Fibroblast of skin of right quadriceps (primary cell): ENCODE measurements at regions not wholly inside any gene's neighbourhood (a gene's known extent, or its start where the extent isn't known, plus 50 kb on each side); places are given as distances from the start of the nearest gene placed in this dataset.
"Not testable (repeated sequence)": the region's sequence is repeated elsewhere in the genome, so short reads cannot be mapped to it uniquely, and the experiment has no call there.

ENCODE experiments used
- DNase-seq: peaks from one replicate; pipeline ENCODE4 v3.0.0-alpha.2; 2013

DNA sequence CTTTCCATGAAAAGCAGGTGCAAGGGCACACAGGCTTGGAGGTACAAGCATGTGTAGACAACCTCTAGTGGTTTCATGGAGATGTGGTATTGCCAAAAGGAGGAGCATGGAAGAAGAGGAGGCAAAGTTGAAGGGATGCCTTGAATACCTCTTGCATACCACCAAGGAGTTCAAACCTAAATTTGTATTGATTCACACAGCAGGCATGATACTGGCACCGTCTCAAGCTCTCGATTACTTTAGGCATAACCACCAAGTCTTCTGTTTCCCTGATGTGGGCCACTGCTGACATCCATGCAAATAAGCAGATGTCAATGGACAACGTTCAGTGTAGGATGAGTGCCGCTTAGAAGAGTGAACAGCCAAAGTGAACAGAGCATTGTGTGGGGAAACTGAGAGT lies 87.1 kb downstream of the SCN11A start:
- DNase-seq: no peak

DNA sequence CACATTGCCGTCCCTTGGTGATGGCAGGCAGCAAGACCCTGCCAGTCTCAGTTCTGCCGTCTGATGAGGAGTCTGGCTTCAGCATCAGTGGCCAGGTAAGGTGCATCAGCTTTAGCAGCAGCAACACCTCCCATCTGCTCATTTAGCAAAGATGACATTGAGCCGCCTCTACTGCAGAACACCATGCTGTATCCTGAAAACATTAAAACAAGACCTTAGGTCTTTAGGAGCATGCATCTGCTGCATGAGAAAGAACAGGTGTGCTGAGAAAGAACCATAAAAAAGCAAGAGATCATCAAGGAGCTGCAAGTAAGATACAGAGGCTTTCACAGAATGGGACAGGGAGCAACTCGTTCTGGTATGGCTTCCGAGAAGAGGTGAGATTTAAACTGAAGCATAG lies 87.5 kb downstream of the SCN11A start:
- no peak for DNase-seq

DNA sequence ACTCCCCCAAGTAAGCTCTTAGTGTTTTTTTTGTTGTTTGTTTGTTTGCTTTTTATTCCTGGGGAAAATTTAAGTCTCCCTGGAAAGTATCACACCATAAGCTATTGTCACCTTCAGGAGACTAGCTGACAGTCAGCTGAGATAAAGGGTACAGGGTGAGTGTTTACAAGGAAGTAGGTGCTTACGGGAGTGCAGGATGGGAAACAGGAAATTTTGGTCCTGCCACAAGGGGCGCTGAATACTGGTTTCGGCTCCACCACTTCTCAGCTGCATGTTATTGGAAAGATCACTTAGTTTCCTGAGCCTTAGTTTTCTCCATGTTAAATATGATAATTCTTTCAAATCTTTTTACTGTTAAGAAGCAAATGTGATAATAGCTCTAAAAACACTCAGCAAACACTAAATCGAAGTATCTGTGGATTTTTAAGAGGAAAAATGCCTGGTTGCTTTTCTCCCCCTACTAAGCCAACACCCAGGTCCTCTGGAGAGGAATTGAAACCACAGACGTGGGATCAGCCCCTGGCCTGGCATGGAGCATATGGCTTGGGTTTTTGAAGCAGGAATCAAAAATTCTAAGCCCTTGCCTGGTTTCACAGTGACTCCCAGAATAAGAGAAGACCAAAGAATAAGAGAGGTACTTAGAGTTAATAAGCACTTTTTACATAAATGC lies 90.7 kb downstream of the SCN11A start:
- peak; percentile 18 for DNase-seq

DNA sequence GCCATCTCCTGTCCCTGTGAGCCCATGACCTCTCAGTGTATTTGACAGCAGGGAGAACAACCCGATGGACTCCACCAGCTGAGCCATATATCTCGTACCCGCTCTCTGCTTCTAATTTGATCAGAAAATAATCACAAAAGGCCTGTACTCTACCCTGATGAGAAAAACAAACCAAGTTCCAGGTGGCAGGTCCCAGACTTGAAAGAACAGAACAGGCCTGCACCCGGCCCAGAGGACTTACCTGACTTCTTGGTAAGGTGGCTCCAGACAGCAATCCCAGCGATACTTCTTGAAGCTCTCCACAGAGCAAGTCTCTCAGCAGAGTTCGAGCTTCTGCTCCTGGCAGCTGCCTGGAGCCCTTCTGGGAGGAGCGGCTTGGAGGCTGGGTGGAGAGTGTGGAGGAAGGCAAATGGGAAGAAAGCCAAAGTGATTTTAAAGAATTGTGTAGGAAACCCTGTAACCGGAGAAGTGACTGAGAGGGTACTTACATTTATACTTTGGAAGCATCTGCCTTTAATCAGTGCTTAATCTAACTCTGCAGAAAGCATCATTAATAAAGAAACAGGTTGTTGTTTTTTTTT lies 91.6 kb downstream of the SCN11A start:
- DNase-seq: peak; percentile 44

DNA sequence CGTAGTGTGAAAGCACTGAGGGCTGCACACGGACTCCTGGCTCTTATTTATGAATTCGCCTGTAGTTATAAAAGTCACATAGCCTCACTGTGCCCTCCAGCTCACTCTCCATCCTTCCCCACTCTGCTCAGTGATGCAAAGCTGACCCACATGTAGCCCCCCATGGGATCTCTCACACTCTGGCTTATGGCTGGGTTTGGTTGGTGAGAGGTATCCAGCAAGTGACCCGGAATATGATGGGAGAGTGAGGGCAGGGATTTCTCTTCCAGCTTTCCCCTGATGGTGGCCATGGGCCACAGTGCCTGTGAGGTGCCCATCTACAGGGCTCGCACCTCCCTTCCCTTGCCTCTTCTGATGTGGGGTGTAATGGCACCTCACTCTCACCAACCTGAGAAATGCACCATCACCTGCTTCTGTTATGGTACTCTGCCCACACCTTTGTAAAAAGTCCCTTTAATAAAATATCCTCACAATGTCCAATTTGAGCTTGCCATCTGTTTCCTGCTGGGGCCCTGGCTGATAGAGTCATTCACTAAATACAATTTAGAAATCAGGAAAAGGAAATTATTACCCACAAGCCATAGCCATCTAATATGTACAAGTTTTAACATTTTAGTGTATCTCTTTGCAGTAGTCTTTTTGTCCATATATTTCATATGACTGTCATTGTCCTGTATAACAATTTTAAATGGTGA lies 93.6 kb downstream of the SCN11A start:
- no peak for DNase-seq

DNA sequence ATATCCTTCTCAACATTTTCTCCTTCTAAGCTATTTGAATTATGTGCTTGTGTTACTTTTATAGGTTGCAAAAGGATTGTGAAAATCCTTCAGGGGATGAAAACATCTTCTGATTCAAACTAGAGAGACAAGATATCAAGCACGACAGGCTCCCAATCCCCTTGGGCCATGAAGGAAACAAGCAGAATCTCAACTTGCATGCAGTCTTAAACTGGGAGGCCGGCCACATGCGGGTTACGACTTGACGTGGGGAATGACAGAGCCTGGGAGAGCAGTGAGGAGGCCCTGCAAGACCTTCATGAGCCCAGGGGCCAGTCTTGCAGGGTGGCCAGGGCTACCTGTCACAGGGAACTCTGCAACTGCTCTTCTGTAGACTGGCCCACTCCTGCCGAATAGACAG lies 94.4 kb downstream of the SCN11A start:
- no peak for DNase-seq

DNA sequence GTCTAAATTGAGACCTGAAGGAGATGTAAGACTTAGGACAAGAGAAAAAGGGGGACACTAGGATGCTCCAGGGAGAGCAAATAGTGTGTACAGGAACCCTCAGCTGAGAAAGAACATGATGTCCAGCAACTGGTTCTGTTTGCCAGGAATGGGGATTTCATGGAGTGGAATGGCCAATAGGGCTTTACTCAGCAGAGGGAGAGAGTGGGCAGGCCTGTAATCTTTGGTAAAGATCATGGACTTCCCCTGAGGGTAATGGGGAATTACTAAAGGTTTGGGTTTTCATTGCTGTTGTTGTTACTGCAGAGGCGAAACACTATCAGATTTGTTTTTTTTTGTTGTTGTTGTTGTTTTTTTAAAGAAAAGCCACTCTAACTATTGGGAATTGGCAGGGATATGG lies 99.0 kb downstream of the SCN11A start:
- DNase-seq: no peak

DNA sequence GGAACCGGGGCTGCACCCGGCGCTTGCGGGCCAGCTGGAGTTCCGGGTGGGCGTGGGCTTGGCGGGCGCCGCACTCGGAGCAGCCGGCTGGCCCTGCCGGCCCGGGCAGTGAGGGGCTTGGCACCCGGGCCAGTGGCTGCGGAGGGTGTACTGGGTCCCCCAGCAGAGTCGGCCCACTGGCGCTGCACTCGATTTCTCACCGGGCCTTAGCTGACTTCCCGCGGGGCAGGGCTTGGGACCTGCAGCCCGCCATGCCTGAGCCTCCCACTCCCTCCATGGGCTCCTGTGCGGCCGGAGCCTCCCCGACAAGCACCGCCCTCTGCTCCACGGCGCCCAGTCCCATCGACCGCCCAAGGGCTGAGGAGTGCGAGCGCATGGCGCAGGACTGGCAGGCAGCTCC lies 100.6 kb downstream of the SCN11A start:
- DNase-seq: not testable (repeated sequence)

DNA sequence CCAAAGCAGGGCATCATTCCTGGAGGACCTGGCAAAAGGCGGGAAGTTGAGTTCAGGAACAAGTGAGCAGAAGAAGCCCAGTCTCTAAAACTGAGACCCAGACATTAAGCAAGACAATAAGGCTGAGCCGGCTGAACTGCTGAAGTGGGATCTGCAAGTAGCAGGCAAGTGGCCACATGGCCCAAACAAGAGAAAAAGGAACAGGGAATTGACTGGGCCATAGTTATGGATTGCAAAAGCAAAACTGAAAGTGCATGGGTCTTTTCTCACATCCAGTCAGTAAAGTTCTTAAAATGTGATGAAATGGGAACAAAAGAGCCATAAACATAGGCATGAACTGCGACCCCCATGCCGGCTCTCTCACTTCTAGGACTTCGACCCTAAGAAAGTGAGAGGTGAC lies 101.2 kb downstream of the SCN11A start:
- no peak for DNase-seq

DNA sequence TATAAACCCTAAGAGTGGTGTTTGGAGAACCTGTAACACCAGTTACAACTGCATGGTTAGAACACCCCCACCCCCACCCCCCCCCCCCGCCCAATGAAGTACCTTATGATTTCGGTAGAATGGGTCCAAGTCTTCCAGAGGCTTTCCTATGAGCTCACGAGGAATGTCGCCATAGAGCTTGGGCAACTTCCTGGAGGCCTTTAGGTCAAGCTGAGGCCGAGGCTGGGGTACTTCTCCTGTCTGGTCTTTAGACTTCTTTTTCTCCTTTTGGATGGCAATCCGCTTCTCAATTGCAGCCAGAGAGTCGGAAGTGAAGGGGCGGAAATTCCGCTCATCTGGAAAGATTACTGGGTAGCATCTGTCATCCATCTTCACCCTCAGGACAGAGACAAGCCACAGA lies 101.8 kb downstream of the SCN11A start:
- no peak for DNase-seq

DNA sequence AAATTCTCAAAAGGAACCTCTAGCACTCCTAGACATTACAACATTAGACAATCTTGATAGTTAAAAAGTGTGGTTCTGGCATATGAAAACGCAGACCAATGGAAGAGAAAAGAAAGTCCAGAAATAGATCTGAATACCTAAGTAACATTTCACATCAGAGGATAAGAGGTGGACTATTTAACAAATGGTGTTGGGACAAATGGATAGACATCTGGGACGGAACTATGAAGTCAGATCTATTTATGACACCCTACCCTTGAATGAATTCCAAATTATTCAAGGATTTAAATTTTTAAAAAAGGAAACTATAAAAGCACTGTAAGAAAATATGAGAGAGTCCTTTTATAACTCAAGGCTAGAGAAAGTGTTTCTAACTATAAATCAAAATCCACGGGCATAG lies 111.3 kb downstream of the SCN11A start:
- DNase-seq: no peak

DNA sequence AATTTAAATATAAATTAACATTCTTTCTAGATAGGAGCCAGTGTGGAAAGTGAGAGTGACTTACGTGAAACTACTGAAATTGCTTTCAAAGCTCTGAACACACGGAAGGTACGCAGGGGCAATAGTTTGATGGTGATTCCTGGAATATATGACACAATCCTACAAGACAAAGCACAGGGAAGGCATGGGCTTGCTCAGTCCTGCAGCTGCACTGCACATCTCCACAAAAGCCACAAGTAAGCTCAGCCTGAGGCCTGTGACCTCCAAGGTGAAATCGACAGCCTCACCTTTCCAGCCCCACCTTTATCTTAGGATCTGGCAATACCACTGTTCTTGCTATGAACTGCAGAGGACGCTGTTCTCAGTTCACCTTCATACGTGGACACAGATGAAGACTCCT lies 109.3 kb upstream of the SCN10A start:
- no peak for DNase-seq

DNA sequence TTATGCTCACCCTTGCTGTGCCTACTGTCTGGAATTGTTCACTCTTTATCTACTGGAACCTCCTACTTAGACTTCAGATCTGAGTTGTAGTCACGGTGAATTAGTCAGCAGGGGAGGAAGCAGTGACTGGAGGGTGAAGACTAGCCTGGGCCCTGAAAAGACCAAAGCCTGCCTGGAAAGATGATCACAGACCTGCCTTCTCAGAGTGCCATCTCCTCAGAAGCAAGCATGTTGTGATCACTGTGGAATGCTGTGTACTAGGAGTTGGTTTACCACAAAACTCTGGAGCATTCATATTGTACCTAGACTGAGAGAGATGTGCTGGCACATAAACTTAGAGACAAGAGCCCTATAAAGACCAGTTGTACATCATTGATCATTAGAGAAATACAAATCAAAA lies 100.7 kb upstream of the SCN10A start:
- no peak for DNase-seq

DNA sequence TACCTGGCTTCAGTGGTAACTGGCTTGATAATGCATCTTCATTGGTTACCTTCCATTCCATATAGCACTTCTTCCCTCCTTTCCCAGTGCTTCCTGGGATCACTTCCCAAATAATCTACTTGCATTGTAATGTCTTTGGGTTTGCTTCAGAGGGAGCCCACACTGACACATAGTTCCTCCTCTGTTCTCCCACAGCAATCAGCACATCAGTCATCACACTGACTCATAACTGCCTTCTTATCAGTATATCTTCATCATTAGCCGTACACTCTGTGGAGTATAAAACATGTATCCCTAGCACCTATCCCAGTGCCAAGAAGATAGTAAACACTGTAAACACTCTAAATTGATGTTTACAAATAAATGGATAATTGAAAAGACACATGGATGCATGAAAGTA lies 91.4 kb upstream of the SCN10A start:
- DNase-seq: no peak

DNA sequence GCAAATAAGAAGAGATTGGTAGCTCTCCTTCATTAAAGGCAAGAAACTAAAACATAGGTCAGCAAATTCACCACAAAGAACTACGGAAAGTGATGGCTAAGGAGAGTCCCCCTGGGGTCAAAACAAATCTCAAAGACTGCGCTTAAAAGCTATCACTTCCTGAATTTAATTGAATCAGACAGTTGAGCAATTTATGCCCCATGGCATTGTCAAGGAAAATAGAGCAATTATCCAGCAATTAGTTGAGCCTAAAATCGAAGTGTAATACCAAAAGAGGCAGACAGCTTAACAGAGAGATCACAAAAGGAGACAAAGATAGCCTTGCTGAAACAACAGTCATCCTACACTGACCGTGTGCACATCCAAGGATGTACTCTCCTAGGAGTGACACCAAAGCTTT lies 74.4 kb upstream of the SCN10A start:
- DNase-seq: no peak

DNA sequence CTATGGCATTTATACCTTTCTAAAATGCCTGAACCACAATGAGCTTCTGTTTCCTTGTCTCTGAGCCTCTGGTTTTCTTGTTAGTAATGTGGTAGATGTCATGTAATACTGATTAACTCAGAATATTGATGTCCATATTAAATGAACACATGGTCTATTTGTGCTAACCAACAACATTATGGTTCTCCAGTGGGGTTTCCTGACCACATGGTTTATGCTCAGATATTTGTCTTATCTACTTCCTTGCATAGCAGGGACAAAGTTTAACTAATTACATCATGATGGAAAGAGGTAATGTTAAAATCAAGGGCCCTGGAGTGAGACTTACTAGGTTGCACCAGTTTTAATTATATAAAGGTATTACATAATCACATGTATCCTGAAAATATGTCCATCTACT lies 62.6 kb upstream of the SCN10A start:
- no peak for DNase-seq
